HepG2 (cell line): ENCODE measurements at regions not wholly inside any gene's neighbourhood (a gene's known extent, or its start where the extent isn't known, plus 50 kb on each side); places are given as distances from the start of the nearest gene placed in this dataset.

ENCODE experiments used
- CERS6 ChIP-seq: sonication (generic); formaldehyde crosslinking; IDR thresholded peaks from 2 replicates; pipeline ENCODE4 v1.5.0; 2020; ENCODE audit warnings: missing genetic modification reagents
- CREM ChIP-seq, 2 experiments: sonication (generic) in 1 of 2; formaldehyde crosslinking in 1 of 2; IDR thresholded peaks; 2 replicates each; pipeline versions ENCODE4 v1.4.0 to v1.6.1; 2016 to 2020; ENCODE audit warnings: antibody characterized with exemption in 1 of 2, mild to moderate bottlenecking in 1 of 2, missing genetic modification reagents in 1 of 2
- EP300 ChIP-seq, 3 experiments: sonication (generic) in 1 of 3; formaldehyde crosslinking in 1 of 3; IDR thresholded peaks; 2 replicates each; pipeline versions ENCODE4 v1.5.1 to v1.6.1; 2011 to 2020; ENCODE audit warnings: low read depth in 2 of 3, low read length in 2 of 3, borderline replicate concordance in 1 of 3, improper control_type of control experiment in 1 of 3, mild to moderate bottlenecking in 1 of 3, missing genetic modification reagents in 1 of 3, moderate library complexity in 1 of 3
- FOXK2 ChIP-seq: fragments of 450-650 bp; IDR thresholded peaks from 2 replicates; pipeline ENCODE4 v1.6.1; 2016
- HNF4A ChIP-seq: sonication (generic); formaldehyde crosslinking; IDR thresholded peaks from 2 replicates; pipeline ENCODE4 v1.4.0; 2020; ENCODE audit warnings: missing genetic modification reagents
- HNRNPUL1 ChIP-seq: fragments of 200-400 bp; formaldehyde crosslinking; IDR thresholded peaks from 2 replicates; pipeline ENCODE4 v1.6.1; 2017; ENCODE audit warnings: low read depth, mild to moderate bottlenecking, low read length, moderate library complexity
- HOXA7 ChIP-seq: sonication (generic); formaldehyde crosslinking; IDR thresholded peaks from 2 replicates; pipeline ENCODE4 v1.8.1; 2022; ENCODE audit warnings: mild to moderate bottlenecking, missing genetic modification reagents, moderate library complexity
- IKZF4 ChIP-seq: sonication (generic); formaldehyde crosslinking; IDR thresholded peaks from 2 replicates; pipeline ENCODE4 v1.5.1; 2020; ENCODE audit warnings: borderline replicate concordance, mild to moderate bottlenecking, low read depth, missing genetic modification reagents; ENCODE audit errors: not compliant biosample characterization
- JUN ChIP-seq: sonication (generic); formaldehyde crosslinking; IDR thresholded peaks from 2 replicates; pipeline ENCODE4 v1.4.0; 2020; ENCODE audit warnings: mild to moderate bottlenecking, missing genetic modification reagents
- KLF9 ChIP-seq: IDR thresholded peaks from 2 replicates; pipeline ENCODE4 v1.6.1; 2016; ENCODE audit warnings: low read depth
- MEIS2 ChIP-seq: sonication (generic); formaldehyde crosslinking; IDR thresholded peaks from 2 replicates; pipeline ENCODE4 v1.9.0; 2021; ENCODE audit warnings: mild to moderate bottlenecking, missing genetic modification reagents
- RARG ChIP-seq: sonication (generic); formaldehyde crosslinking; IDR thresholded peaks from 2 replicates; pipeline ENCODE4 v1.4.0; 2020; ENCODE audit warnings: low read depth, mild to moderate bottlenecking, missing genetic modification reagents
- SAP130 ChIP-seq: IDR thresholded peaks from 2 replicates; pipeline ENCODE4 v1.6.1; 2016; ENCODE audit warnings: low read depth
- TRIM24 ChIP-seq: sonication (generic); formaldehyde crosslinking; IDR thresholded peaks from 2 replicates; pipeline ENCODE4 v1.8.0; 2022; ENCODE audit warnings: mild to moderate bottlenecking, missing genetic modification reagents
- ZBTB3 ChIP-seq: sonication (generic); formaldehyde crosslinking; IDR thresholded peaks from 2 replicates; pipeline ENCODE4 v1.4.0; 2020; ENCODE audit warnings: low read depth, mild to moderate bottlenecking, moderate library complexity, missing genetic modification reagents, borderline replicate concordance
- ZNF17 ChIP-seq: sonication (generic); formaldehyde crosslinking; IDR thresholded peaks from 2 replicates; pipeline ENCODE4 v1.5.0; 2020; ENCODE audit warnings: mild to moderate bottlenecking, missing genetic modification reagents
- ZNF317 ChIP-seq: sonication (generic); formaldehyde crosslinking; IDR thresholded peaks from 2 replicates; pipeline ENCODE4 v1.5.0; 2020; ENCODE audit warnings: mild to moderate bottlenecking, missing genetic modification reagents
- ZNF333 ChIP-seq: sonication (generic); formaldehyde crosslinking; IDR thresholded peaks from 2 replicates; pipeline ENCODE4 v1.4.0; 2020; ENCODE audit warnings: mild to moderate bottlenecking, missing genetic modification reagents, borderline replicate concordance
- ZNF570 ChIP-seq: sonication (generic); formaldehyde crosslinking; IDR thresholded peaks from 2 replicates; pipeline ENCODE4 v1.4.0; 2020; ENCODE audit warnings: mild to moderate bottlenecking, missing genetic modification reagents, borderline replicate concordance
- TF ChIP-seq, protein P1 (sequence below): sonication (generic); formaldehyde crosslinking; IDR thresholded peaks from 2 replicates; pipeline ENCODE4 v1.4.0; 2020; ENCODE audit warnings: mild to moderate bottlenecking, missing genetic modification reagents, borderline replicate concordance
- TF ChIP-seq, protein P2 (sequence below): sonication (generic); formaldehyde crosslinking; conservative IDR thresholded peaks from 2 replicates; pipeline ENCODE4 v1.4.0; 2020; ENCODE audit warnings: missing genetic modification reagents
- TF ChIP-seq, protein P3 (sequence below): sonication (generic); formaldehyde crosslinking; IDR thresholded peaks from 2 replicates; pipeline ENCODE4 v1.5.0; 2020; ENCODE audit warnings: mild to moderate bottlenecking, missing genetic modification reagents
- TF ChIP-seq, protein P4 (sequence below): sonication (generic); formaldehyde crosslinking; IDR thresholded peaks from 2 replicates; pipeline ENCODE4 v1.5.0; 2020; ENCODE audit warnings: missing genetic modification reagents

GRCh38 chr5:116652196-116652729, 77.6 kb upstream of the SEMA6A start (continued):
- TF ChIP-seq HNRNPUL1 (no peak), CERS6 (CRISPR knock-in tag) (no peak), RARG (CRISPR knock-in tag) (no peak), MEIS2 (CRISPR knock-in tag) (no peak), SAP130 (peak; percentile 76), KLF9 (CRISPR knock-in tag) (no peak), ZNF570 (CRISPR knock-in tag) (no peak), CREM (IDR thresholded peaks at IDR 0.05) (peak; percentile 29; the same call in 1 of the 2 replicates), CREM (CRISPR knock-in tag; IDR thresholded peaks at IDR 0.05) (no peak), ZNF333 (CRISPR knock-in tag) (no peak), HOXA7 (no peak), ZNF17 (CRISPR knock-in tag) (no peak), ZNF317 (peak; percentile 94), HNF4A (peak; percentile 57), TRIM24 (CRISPR knock-in tag) (no peak), ZBTB3 (CRISPR knock-in tag) (no peak), EP300 (IDR thresholded peaks at IDR 0.05; ENCODE audit: low read depth in 2 of 2, low read length in 2 of 2) (peak; percentile 25 to 78; a peak in 2 of 4 replicates), EP300 (CRISPR knock-in tag; IDR thresholded peaks at IDR 0.05; ENCODE audit: borderline replicate concordance) (0 out of 2 replicates have a peak, but pooled peaks have one; percentile 52), FOXK2 (0 out of 2 replicates have a peak, but pooled peaks have one; percentile 54), IKZF4 (no peak), JUN (CRISPR knock-in tag) (peak; percentile 39; the same call in 1 of the 2 replicates)
- TF ChIP-seq, protein P1, sequence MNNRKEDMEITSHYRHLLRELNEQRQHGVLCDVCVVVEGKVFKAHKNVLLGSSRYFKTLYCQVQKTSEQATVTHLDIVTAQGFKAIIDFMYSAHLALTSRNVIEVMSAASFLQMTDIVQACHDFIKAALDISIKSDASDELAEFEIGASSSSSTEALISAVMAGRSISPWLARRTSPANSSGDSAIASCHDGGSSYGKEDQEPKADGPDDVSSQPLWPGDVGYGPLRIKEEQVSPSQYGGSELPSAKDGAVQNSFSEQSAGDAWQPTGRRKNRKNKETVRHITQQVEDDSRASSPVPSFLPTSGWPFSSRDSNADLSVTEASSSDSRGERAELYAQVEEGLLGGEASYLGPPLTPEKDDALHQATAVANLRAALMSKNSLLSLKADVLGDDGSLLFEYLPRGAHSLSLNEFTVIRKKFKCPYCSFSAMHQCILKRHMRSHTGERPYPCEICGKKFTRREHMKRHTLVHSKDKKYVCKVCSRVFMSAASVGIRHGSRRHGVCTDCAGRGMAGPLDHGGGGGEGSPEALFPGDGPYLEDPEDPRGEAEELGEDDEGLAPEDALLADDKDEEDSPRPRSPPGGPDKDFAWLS (CRISPR knock-in tag): no peak
- TF ChIP-seq, protein P2, sequence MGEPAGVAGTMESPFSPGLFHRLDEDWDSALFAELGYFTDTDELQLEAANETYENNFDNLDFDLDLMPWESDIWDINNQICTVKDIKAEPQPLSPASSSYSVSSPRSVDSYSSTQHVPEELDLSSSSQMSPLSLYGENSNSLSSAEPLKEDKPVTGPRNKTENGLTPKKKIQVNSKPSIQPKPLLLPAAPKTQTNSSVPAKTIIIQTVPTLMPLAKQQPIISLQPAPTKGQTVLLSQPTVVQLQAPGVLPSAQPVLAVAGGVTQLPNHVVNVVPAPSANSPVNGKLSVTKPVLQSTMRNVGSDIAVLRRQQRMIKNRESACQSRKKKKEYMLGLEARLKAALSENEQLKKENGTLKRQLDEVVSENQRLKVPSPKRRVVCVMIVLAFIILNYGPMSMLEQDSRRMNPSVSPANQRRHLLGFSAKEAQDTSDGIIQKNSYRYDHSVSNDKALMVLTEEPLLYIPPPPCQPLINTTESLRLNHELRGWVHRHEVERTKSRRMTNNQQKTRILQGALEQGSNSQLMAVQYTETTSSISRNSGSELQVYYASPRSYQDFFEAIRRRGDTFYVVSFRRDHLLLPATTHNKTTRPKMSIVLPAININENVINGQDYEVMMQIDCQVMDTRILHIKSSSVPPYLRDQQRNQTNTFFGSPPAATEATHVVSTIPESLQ (CRISPR knock-in tag): no peak
- TF ChIP-seq, protein P3, sequence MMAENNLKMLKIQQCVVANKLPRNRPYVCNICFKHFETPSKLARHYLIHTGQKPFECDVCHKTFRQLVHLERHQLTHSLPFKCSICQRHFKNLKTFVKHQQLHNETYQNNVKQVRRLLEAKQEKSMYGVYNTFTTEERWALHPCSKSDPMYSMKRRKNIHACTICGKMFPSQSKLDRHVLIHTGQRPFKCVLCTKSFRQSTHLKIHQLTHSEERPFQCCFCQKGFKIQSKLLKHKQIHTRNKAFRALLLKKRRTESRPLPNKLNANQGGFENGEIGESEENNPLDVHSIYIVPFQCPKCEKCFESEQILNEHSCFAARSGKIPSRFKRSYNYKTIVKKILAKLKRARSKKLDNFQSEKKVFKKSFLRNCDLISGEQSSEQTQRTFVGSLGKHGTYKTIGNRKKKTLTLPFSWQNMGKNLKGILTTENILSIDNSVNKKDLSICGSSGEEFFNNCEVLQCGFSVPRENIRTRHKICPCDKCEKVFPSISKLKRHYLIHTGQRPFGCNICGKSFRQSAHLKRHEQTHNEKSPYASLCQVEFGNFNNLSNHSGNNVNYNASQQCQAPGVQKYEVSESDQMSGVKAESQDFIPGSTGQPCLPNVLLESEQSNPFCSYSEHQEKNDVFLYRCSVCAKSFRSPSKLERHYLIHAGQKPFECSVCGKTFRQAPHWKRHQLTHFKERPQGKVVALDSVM: no peak
- TF ChIP-seq, protein P4, sequence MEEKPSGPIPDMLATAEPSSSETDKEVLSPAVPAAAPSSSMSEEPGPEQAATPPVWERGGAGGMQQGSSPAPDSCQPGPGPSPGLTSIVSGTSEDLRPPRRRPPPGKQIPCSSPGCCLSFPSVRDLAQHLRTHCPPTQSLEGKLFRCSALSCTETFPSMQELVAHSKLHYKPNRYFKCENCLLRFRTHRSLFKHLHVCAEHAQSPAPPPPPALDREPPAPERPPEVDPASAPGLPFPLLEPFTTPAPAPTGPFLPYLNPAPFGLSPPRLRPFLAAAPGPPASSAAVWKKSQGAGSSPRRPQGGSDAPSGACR (CRISPR knock-in tag): no peak
